ENCODE measurements at regions not wholly inside any gene's neighbourhood (a gene's known extent, or its start where the extent isn't known, plus 50 kb on each side); places are given as distances from the start of the nearest gene placed in this dataset.

DNA sequence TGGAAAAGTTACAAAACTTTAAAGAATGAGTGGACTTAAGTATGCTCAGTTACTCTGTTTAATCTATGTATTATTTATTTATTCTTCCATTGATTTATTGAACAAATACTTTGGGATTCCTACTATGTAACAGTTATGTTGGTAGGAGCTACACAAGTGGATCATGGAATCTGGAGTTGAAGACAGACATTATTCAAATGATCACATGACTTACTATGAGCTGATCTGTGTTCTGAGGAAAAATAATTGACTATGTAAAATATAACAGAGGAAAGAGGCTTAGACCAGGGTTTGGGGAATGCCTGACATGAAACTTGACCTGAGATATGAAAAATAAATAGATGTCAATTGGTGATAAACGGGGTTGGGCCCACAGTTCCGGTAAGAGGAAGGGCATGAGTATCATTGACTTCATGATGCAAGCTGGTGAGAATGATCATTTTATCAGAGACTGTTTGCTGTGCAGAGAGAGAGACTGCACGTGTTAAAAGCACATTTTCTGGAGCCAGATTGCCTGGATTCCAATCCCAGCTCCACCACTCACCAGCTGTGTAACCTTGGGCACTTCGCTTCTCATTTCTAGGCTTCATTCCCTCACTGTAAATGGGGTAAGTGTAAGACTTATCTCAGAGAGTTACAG, 179.0 kb downstream of the SPCS3 start:
- no peaks in the 10 kb centered on the region for H3K4me1 Mint-ChIP-seq
- ChIA-PET POLR2A (no interaction called here), CTCF (no interaction called here)
- H3K36me3 Mint-ChIP-seq (ENCODE audit: low read depth): no peaks in the 10 kb centered on the region
- peaks cover 6% of the 10 kb centered on the region for H3K9me3 Mint-ChIP-seq
- no peak overlapping the region for H3K4me3 Mint-ChIP-seq
- no peaks in the 10 kb centered on the region for H3K27me3 Mint-ChIP-seq
- no peak overlapping the region for H3K27ac Mint-ChIP-seq
- no peak for DNase-seq

- Mint-ChIP-seq H3K36me3 (ENCODE audit: low read depth) (no peaks in the 10 kb centered on the region), H3K27ac (no peak overlapping the region), H3K4me3 (no peak overlapping the region), H3K27me3 (no peaks in the 10 kb centered on the region), H3K9me3 (peaks cover 6% of the 10 kb centered on the region), H3K4me1 (no peaks in the 10 kb centered on the region)
- CTCF ChIA-PET: no interaction called here
- POLR2A ChIA-PET: no interaction called here
- no peak for DNase-seq
These were observed 179.8 kb downstream of the SPCS3 start for GRCh38 chr4:176499518-176499917.

DNA sequence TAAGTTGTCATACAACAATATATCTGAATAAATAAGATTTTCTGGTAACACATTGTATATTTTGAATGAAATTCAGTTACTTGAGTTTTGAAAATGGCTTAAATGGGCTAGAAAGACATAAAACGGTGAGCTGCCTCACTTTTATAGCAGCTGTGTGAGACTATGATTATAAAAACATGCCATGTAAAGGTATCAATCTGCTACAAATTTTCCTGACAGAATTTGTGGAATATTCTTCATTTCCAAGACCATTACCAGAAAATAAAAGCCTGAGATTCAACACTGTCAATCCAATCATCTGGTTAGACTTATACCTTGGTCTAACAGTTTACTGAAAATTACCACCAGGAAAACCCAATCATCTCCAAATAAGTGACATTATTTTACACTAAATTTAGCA, 181.1 kb downstream of the SPCS3 start:
- ChIA-PET POLR2A (no interaction called here), CTCF (no interaction called here)
- Mint-ChIP-seq H3K4me1 (no peaks in the 10 kb centered on the region), H3K27ac (no peak overlapping the region), H3K9me3 (peaks cover 3% of the 10 kb centered on the region), H3K27me3 (no peaks in the 10 kb centered on the region), H3K4me3 (no peak overlapping the region), H3K36me3 (ENCODE audit: low read depth) (no peaks in the 10 kb centered on the region)
- DNase-seq: no peak

DNA sequence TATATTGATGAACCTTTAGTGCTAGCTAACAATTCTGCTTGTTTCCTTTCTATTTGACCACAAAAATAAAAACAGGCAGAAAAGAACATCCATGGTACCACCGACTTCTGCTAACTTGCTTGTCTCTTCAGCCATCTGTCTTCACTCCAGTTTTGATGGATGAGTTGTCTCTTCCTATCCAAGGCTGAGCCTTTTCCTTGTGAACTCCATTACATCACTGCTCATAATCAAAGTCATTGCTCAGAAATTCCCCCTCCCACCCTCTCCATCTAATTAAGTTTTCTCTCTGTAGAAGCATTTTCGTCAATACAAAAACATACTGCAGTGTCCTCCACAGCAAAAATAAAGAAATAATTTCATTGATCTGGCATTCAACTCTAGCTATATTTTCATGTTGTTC, 184.4 kb downstream of the SPCS3 start:
- no peak overlapping the region for H3K4me3 Mint-ChIP-seq
- no peak overlapping the region for H3K27ac Mint-ChIP-seq
- DNase-seq: no peak
- H3K36me3 Mint-ChIP-seq (ENCODE audit: low read depth): no peaks in the 10 kb centered on the region
- ChIA-PET POLR2A (no interaction called here), CTCF (no interaction called here)
- no peaks in the 10 kb centered on the region for H3K27me3 Mint-ChIP-seq
- H3K9me3 Mint-ChIP-seq: no peaks in the 10 kb centered on the region
- H3K4me1 Mint-ChIP-seq: no peaks in the 10 kb centered on the region

DNA sequence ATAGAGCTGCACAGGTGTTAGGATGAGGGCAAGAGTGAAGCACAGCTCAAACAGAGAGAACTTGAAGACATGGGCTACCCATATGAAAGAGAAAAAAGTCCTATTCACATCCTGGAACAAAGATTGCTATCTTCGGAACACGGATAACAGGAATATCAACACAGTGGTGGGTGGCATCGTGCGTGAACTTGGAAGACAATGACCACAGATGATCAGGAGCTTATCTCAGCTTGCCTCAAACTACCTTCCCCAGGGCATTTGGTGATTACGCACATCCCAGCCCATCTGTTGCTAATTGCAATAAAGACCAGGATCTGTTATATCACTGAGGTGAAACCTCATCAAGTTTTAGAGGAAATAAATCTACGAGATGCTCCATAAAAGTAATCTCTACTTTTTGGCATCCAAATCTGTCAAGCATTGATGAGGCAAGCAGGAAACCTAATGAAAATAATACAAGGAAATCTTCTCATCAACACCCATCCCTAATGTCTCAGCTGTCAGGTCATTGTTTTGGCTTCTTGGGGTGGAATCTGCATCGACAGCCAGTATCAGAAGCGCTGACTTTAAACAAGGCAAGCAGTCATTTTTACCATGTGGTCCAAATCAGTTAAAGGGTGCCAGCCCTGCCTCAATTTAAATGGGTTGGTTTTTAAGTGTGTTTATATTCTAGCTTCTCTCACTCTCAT, 188.2 kb downstream of the SPCS3 start:
- Mint-ChIP-seq H3K9me3 (no peaks in the 10 kb centered on the region), H3K27me3 (no peaks in the 10 kb centered on the region), H3K4me1 (no peaks in the 10 kb centered on the region), H3K4me3 (no peak overlapping the region), H3K36me3 (ENCODE audit: low read depth) (no peaks in the 10 kb centered on the region), H3K27ac (no peak overlapping the region)
- ChIA-PET CTCF (no interaction called here), POLR2A (no interaction called here)
- no peak for DNase-seq

- H3K9me3 Mint-ChIP-seq: no peaks in the 10 kb centered on the region
- H3K36me3 Mint-ChIP-seq (ENCODE audit: low read depth): no peaks in the 10 kb centered on the region
- no peaks in the 10 kb centered on the region for H3K27me3 Mint-ChIP-seq
- H3K27ac Mint-ChIP-seq: no peak overlapping the region
- no peaks in the 10 kb centered on the region for H3K4me1 Mint-ChIP-seq
- CTCF ChIA-PET: no interaction called here
- DNase-seq: no peak
- POLR2A ChIA-PET: no interaction called here
- H3K4me3 Mint-ChIP-seq: no peak overlapping the region
These were observed 189.1 kb downstream of the SPCS3 start for GRCh38 chr4:176508780-176509331.

DNA sequence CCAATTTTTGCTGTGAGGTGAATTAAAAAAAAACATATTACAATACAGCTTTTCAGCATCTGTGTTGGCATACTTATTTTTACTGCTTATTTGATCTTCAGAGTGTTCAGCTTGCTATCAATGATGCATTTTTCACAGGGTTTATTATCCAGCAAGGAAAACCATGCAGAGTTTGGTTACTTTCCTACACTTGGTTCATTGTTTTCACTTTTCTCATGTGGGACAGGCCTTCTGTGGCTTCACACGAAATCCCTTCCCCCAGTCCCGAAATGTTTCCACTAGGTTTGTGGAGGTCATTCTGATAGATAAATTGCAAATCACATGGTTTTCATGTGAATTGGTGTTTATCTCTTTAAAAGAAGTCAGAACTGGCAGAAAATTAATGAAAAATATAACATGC, 205.8 kb downstream of the SPCS3 start:
- H3K27ac Mint-ChIP-seq: no peak overlapping the region
- H3K4me1 Mint-ChIP-seq: no peaks in the 10 kb centered on the region
- ChIA-PET CTCF (no interaction called here), POLR2A (no interaction called here)
- H3K9me3 Mint-ChIP-seq: peaks cover 2% of the 10 kb centered on the region
- H3K4me3 Mint-ChIP-seq: no peak overlapping the region
- H3K36me3 Mint-ChIP-seq (ENCODE audit: low read depth): no peaks in the 10 kb centered on the region
- no peak for DNase-seq
- no peaks in the 10 kb centered on the region for H3K27me3 Mint-ChIP-seq

GRCh38 chr4:176526704-176527103, 206.9 kb downstream of the SPCS3 start:
- ChIA-PET CTCF (no interaction called here), POLR2A (no interaction called here)
- Mint-ChIP-seq H3K27me3 (no peaks in the 10 kb centered on the region), H3K27ac (no peak overlapping the region), H3K4me1 (no peaks in the 10 kb centered on the region), H3K9me3 (peaks cover 2% of the 10 kb centered on the region), H3K36me3 (ENCODE audit: low read depth) (no peaks in the 10 kb centered on the region), H3K4me3 (no peak overlapping the region)
- DNase-seq: no peak

- Mint-ChIP-seq H3K27ac (no peak overlapping the region), H3K4me1 (no peaks in the 10 kb centered on the region), H3K36me3 (ENCODE audit: low read depth) (no peaks in the 10 kb centered on the region), H3K9me3 (no peaks in the 10 kb centered on the region), H3K27me3 (no peaks in the 10 kb centered on the region), H3K4me3 (no peak overlapping the region)
- DNase-seq: no peak
- CTCF ChIA-PET: no interaction called here
- POLR2A ChIA-PET: no interaction called here
These were observed 209.8 kb downstream of the SPCS3 start for GRCh38 chr4:176529574-176529973.

GRCh38 chr4:176533159-176533558, 213.4 kb downstream of the SPCS3 start:
- H3K27ac Mint-ChIP-seq: no peak overlapping the region
- no peak overlapping the region for H3K4me3 Mint-ChIP-seq
- no peaks in the 10 kb centered on the region for H3K36me3 Mint-ChIP-seq (ENCODE audit: low read depth)
- H3K4me1 Mint-ChIP-seq: no peaks in the 10 kb centered on the region
- no peaks in the 10 kb centered on the region for H3K9me3 Mint-ChIP-seq
- ChIA-PET POLR2A (no interaction called here), CTCF (no interaction called here)
- no peaks in the 10 kb centered on the region for H3K27me3 Mint-ChIP-seq
- DNase-seq: no peak

DNA sequence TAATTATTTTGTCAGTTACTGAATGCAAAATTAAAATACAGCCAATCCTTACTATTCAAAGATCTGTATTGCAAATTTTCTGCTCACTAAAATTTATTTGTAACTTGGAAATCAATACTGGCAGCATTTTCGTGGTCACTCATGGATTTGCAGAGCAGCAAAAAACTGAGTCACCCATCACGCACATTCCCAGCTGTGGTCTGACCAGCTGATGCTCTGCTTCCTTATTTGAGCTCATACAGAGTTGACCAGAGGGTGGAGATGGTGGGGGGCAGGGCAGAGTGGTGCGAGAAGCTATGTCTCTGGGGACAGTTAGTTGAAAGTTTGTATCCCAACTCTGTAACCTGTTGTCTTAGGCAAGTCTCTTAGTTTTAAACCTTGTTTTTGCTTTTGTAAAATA, 214.8 kb downstream of the SPCS3 start:
- Mint-ChIP-seq H3K27ac (no peak overlapping the region), H3K4me1 (no peaks in the 10 kb centered on the region), H3K4me3 (no peak overlapping the region), H3K36me3 (ENCODE audit: low read depth) (no peaks in the 10 kb centered on the region), H3K27me3 (no peaks in the 10 kb centered on the region), H3K9me3 (no peaks in the 10 kb centered on the region)
- CTCF ChIA-PET: no interaction called here
- POLR2A ChIA-PET: no interaction called here
- DNase-seq: no peak

GRCh38 chr4:176538217-176538925, 218.6 kb downstream of the SPCS3 start:
- DNase-seq: no peak
- ChIA-PET CTCF (no interaction called here), POLR2A (no interaction called here)
- H3K27me3 Mint-ChIP-seq: no peaks in the 10 kb centered on the region
- no peak overlapping the region for H3K27ac Mint-ChIP-seq
- no peaks in the 10 kb centered on the region for H3K4me1 Mint-ChIP-seq
- H3K4me3 Mint-ChIP-seq: no peak overlapping the region
- H3K9me3 Mint-ChIP-seq: no peaks in the 10 kb centered on the region
- H3K36me3 Mint-ChIP-seq (ENCODE audit: low read depth): no peaks in the 10 kb centered on the region

DNA sequence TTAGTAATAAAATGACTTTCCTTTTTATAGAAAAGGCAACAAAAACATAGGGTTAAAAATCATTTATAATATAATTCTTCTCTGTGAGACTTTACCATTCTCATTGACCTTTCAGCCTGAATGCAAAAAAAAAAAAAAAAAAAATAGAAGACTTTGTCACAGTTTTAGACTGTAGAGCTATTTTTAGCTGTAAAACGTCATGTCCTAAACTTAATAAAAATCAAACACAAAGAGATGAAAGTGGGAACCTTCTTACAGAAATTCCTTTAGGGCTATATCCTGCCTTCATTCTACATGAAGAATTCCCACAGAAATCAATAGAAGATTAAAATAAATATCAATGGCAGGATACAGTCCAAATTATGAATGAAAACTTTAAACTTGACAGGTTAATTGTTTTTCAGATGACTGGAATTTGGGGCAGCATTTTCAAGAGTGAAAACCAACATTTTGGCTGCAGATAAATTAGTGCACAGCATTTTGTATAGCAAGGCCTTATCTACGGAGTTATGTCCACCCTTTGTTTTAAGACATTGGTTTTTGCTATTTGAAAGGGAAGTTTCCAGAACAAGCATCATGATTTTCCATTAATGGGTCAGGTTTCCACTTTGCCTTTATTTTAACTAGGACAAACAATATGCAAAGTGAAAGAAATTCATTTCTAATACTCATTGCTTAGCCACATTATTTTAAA, 219.5 kb downstream of the SPCS3 start:
- H3K36me3 Mint-ChIP-seq (ENCODE audit: low read depth): no peaks in the 10 kb centered on the region
- ChIA-PET CTCF (no interaction called here), POLR2A (no interaction called here)
- no peak for DNase-seq
- H3K4me1 Mint-ChIP-seq: no peaks in the 10 kb centered on the region
- H3K9me3 Mint-ChIP-seq: no peaks in the 10 kb centered on the region
- H3K27me3 Mint-ChIP-seq: no peaks in the 10 kb centered on the region
- no peak overlapping the region for H3K27ac Mint-ChIP-seq
- no peak overlapping the region for H3K4me3 Mint-ChIP-seq

Measured in activated CD4-positive, alpha-beta T cell treated with anti-CD3 and anti-CD28 coated beads, Interleukin-2, amount 10 ng/mL, durations not matched to agents 7 days and 5 days (primary cell).